Erythroblast (primary cell): ENCODE measurements at regions not wholly inside any gene's neighbourhood (a gene's known extent, or its start where the extent isn't known, plus 50 kb on each side); places are given as distances from the start of the nearest gene placed in this dataset.

ENCODE experiments used
- GATA1 ChIP-seq: IDR thresholded peaks from 2 replicates; pipeline ENCODE4 v1.6.1; 2011; ENCODE audit warnings: low read depth, mild to moderate bottlenecking, control low read depth, low read length, moderate library complexity
- POLR2A ChIP-seq: IDR thresholded peaks from 2 replicates; pipeline ENCODE4 v1.6.1; 2011; ENCODE audit warnings: mild to moderate bottlenecking, low read length

DNA sequence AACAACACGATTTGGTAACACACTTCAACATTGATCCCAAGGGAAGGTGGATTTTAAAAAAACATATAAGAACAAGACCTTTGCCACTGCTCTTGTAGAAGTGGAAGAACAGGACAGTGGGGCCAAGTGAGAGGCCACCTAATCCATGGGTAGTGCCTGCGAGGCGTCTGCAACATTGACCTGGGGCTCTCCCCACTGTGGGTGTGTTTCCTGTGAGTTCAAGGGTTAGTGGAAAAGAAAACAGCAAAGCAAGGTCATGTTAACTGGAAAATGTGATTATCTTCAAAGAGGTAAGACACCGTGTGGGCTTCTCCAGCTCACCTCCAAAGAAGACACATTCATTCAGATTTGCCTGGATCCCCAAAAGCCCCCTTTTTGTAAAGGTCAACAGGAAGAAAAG, 327.0 kb downstream of the UQCRFS1 start:
- TF ChIP-seq POLR2A (no peak), GATA1 (no peak)
